Neuronal stem cell (in vitro differentiated cells): ENCODE measurements at regions not wholly inside any gene's neighbourhood (a gene's known extent, or its start where the extent isn't known, plus 50 kb on each side); places are given as distances from the start of the nearest gene placed in this dataset.

Experiments used
- DNase-seq: peaks from one replicate; pipeline ENCODE4 v3.0.0-alpha.2; 2013; ENCODE audit warnings: low spot score
- H2AFZ ChIP-seq: one replicate; pipeline ENCODE4 v1.6.1; 2013; ENCODE audit warnings: mild to moderate bottlenecking, low read length, inconsistent platforms
- H2AK5ac ChIP-seq: 2 replicates; pipeline ENCODE4 v1.6.1; 2013; ENCODE audit warnings: low read depth, mild to moderate bottlenecking, inconsistent platforms, low read length, moderate library complexity, mixed read lengths
- H2BK120ac ChIP-seq: 2 replicates; pipeline ENCODE4 v1.6.1; 2013; ENCODE audit warnings: low read depth, mild to moderate bottlenecking, inconsistent platforms, low read length, moderate library complexity, mixed read lengths
- H2BK12ac ChIP-seq: one replicate; pipeline ENCODE4 v1.6.1; 2013; ENCODE audit warnings: low read length, inconsistent platforms
- H2BK15ac ChIP-seq: 2 replicates; pipeline ENCODE4 v1.6.1; 2013; ENCODE audit warnings: mild to moderate bottlenecking, low read length, inconsistent platforms, mixed read lengths
- H2BK5ac ChIP-seq: one replicate; pipeline ENCODE4 v1.6.1; 2013; ENCODE audit warnings: inconsistent platforms, mild to moderate bottlenecking, low read length, moderate library complexity
- H3K14ac ChIP-seq: one replicate; pipeline ENCODE4 v1.6.1; 2013; ENCODE audit warnings: low read length, inconsistent platforms
- H3K18ac ChIP-seq: 2 replicates; pipeline ENCODE4 v1.6.1; 2013; ENCODE audit warnings: low read length, inconsistent platforms
- H3K23ac ChIP-seq: 2 replicates; pipeline ENCODE4 v1.6.1; 2013; ENCODE audit warnings: low read depth, mild to moderate bottlenecking, mixed read lengths, low read length, inconsistent platforms; ENCODE audit not compliant: poor library complexity
- H3K27ac ChIP-seq: replicated peaks from 3 replicates; pipeline ENCODE4 v1.5.1; 2013; ENCODE audit warnings: low read length, inconsistent platforms
- H3K27me3 ChIP-seq, 3 experiments: 2 replicates each; pipeline ENCODE4 v1.6.1; 2013; ENCODE audit warnings: low read length in 3 of 3, mild to moderate bottlenecking in 2 of 3, inconsistent platforms in 1 of 3, low read depth in 1 of 3, mixed read lengths in 1 of 3, moderate library complexity in 1 of 3; ENCODE audit not compliant: control insufficient read depth in 3 of 3, insufficient read depth in 3 of 3
- H3K36me3 ChIP-seq, 2 donors: replicated peaks in 1 of 2; 2 replicates each; pipeline ENCODE4 v1.6.1; 2013; ENCODE audit warnings: low read length in 2 of 2; ENCODE audit not compliant: control insufficient read depth in 2 of 2, insufficient read depth in 2 of 2
- H3K4ac ChIP-seq: 2 replicates; pipeline ENCODE4 v1.6.1; 2013; ENCODE audit warnings: inconsistent platforms, mild to moderate bottlenecking, low read length, moderate library complexity
- H3K4me1 ChIP-seq, 2 donors: 1 replicate in 1 of 2; 2 replicates in 1 of 2; pipeline ENCODE4 v1.6.1; 2013; ENCODE audit warnings: low read length in 2 of 2, low read depth in 1 of 2; ENCODE audit not compliant: control insufficient read depth in 2 of 2, insufficient read depth in 1 of 2
- H3K4me2 ChIP-seq: one replicate; pipeline ENCODE4 v1.6.1; 2013; ENCODE audit warnings: mild to moderate bottlenecking, low read length, inconsistent platforms; ENCODE audit not compliant: insufficient read depth, poor library complexity, severe bottlenecking
- H3K4me3 ChIP-seq, 2 donors: 2 replicates each; pipeline ENCODE4 v1.5.1; 2013; ENCODE audit warnings: low read length in 2 of 2, mild to moderate bottlenecking in 2 of 2, inconsistent platforms in 1 of 2, moderate library complexity in 1 of 2
- H3K79me1 ChIP-seq: one replicate; pipeline ENCODE4 v1.6.1; 2013; ENCODE audit warnings: low read depth, mild to moderate bottlenecking, inconsistent platforms, low read length, moderate library complexity
- H3K9ac ChIP-seq: one replicate; pipeline ENCODE4 v1.6.1; 2013; ENCODE audit warnings: mild to moderate bottlenecking, low read depth, low read length, inconsistent platforms; ENCODE audit not compliant: poor library complexity
- H3K9me3 ChIP-seq, 2 donors: replicated peaks in 1 of 2; 2 replicates each; pipeline versions ENCODE3 to v1.6.1; 2013; ENCODE audit warnings: low read length in 2 of 2, mild to moderate bottlenecking in 2 of 2, inconsistent platforms in 1 of 2, low read depth in 1 of 2, mixed read lengths in 1 of 2, moderate library complexity in 1 of 2; ENCODE audit not compliant: control insufficient read depth in 2 of 2, insufficient read depth in 1 of 2
- H4K8ac ChIP-seq: one replicate; pipeline ENCODE4 v1.6.1; 2013; ENCODE audit warnings: low read depth, mild to moderate bottlenecking, inconsistent platforms, low read length, moderate library complexity
- H4K91ac ChIP-seq: one replicate; pipeline ENCODE4 v1.6.1; 2013; ENCODE audit warnings: low read length, low read depth, mild to moderate bottlenecking, inconsistent platforms; ENCODE audit not compliant: poor library complexity
- WGBS, 2 donors: extraction: QIAGEN DNeasy Blood & Tissue Kit; methylation state at CpG; one replicate each; pipeline ENCODE4 v1.1.7; 2013; ENCODE audit warnings: missing lambda C conversion rate in 2 of 2, mixed read lengths in 1 of 2; ENCODE audit not compliant: insufficient read length in 2 of 2, insufficient replicate concordance in 1 of 2; ENCODE audit errors: extremely low coverage in 2 of 2; 5-methylcytosine and 5-hydroxymethylcytosine counted together

DNA sequence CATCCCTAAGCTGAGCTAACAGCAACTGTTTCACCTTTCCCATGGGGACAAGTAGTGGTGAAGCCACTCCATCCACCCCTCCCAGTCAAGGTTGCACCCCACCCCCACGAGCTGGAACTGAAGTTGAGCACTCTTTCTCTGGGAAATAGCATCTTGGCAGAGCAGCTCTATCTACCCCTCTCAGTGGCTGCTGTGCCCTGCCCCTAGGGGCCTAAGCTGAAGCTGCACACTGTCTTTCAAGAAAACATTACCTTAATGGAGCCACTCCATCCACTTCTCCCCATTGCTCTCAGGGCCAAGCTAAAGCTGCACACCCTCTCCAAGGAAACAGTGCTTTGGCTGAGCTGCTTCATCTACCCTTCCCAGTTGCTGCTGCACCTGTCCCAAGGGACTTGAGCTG, 170.6 kb upstream of the CCDC196 start:
- H4K8ac ChIP-seq, result no peak overlapping the region
- no peak overlapping the region for H2BK5ac ChIP-seq
- no peak overlapping the region for H2BK120ac ChIP-seq
- H2BK12ac ChIP-seq, result no peak overlapping the region
- no peak overlapping the region for H3K18ac ChIP-seq
- no peak overlapping the region for H3K4me2 ChIP-seq
- no peak overlapping the region for H3K14ac ChIP-seq
- H2BK15ac ChIP-seq, result no peak overlapping the region
- no peaks in the 10 kb centered on the region for H3K79me1 ChIP-seq
- no peak overlapping the region for H4K91ac ChIP-seq
- peaks cover 2 to 5% of the 10 kb centered on the region in 2 donors for H3K9me3 ChIP-seq
- no peaks in the 10 kb centered on the region for H3K4me1 ChIP-seq
- H2AFZ ChIP-seq, result no peak overlapping the region
- no peaks in the 10 kb centered on the region for H3K36me3 ChIP-seq
- no peak overlapping the region for H3K4ac ChIP-seq
- no peak overlapping the region for H2AK5ac ChIP-seq
- no peak for DNase-seq
- no peak overlapping the region for H3K27ac ChIP-seq
- no CpG with 5 or more reads among the region's 1 CpG for WGBS, 2 donors
- no peak overlapping the region for H3K9ac ChIP-seq
- no peak overlapping the region for H3K4me3 ChIP-seq
- no peaks in the 10 kb centered on the region for H3K27me3 ChIP-seq
- no peak overlapping the region for H3K23ac ChIP-seq

GRCh38 chr14:66322564-66322963, 163.6 kb upstream of the CCDC196 start:
- no peaks in the 10 kb centered on the region for H3K4me1 ChIP-seq

GRCh38 chr14:66330228-66330627, 155.9 kb upstream of the CCDC196 start:
- Histone ChIP-seq H3K9ac (no peak overlapping the region), H3K23ac (no peak overlapping the region), H4K8ac (no peak overlapping the region), H3K4me3 (no peak overlapping the region), H3K4me2 (no peak overlapping the region), H2BK120ac (no peak overlapping the region), H3K9me3 (no peaks in the 10 kb centered on the region), H3K79me1 (no peaks in the 10 kb centered on the region), H3K14ac (no peak overlapping the region), H2AFZ (no peak overlapping the region), H2BK15ac (no peak overlapping the region), H2BK12ac (no peak overlapping the region), H3K18ac (no peak overlapping the region), H3K27ac (no peak overlapping the region), H2BK5ac (no peak overlapping the region), H4K91ac (no peak overlapping the region), H3K4ac (no peak overlapping the region), H3K27me3 (no peaks in the 10 kb centered on the region), H3K4me1 (no peaks in the 10 kb centered on the region), H3K36me3 (no peaks in the 10 kb centered on the region), H2AK5ac (no peak overlapping the region)
- DNase-seq, result no peak
- no CpG with 5 or more reads among the region's 4 CpGs for WGBS, 2 donors

More at GRCh38 chr14:66322564-66322963, 163.6 kb upstream of the CCDC196 start:
- no peak overlapping the region for H2BK12ac ChIP-seq
- H3K23ac ChIP-seq, result no peak overlapping the region
- no peaks in the 10 kb centered on the region for H3K27me3 ChIP-seq
- no peak overlapping the region for H2AFZ ChIP-seq
- no peak overlapping the region for H3K27ac ChIP-seq
- no peak overlapping the region for H3K4me2 ChIP-seq
- no peak overlapping the region for H3K4ac ChIP-seq
- H2BK5ac ChIP-seq, result no peak overlapping the region
- H2BK120ac ChIP-seq, result no peak overlapping the region
- H3K18ac ChIP-seq, result no peak overlapping the region
- H4K8ac ChIP-seq, result no peak overlapping the region
- peaks cover 0 to 5% of the 10 kb centered on the region in 2 donors for H3K9me3 ChIP-seq
- H4K91ac ChIP-seq, result no peak overlapping the region
- H3K36me3 ChIP-seq, result no peaks in the 10 kb centered on the region
- no peak overlapping the region for H2AK5ac ChIP-seq
- H3K79me1 ChIP-seq, result no peaks in the 10 kb centered on the region
- H3K9ac ChIP-seq, result no peak overlapping the region
- no peak overlapping the region for H3K4me3 ChIP-seq
- no peak overlapping the region for H3K14ac ChIP-seq
- DNase-seq, result no peak
- H2BK15ac ChIP-seq, result no peak overlapping the region
- whole genome bisulfite sequencing, 2 donors, result no CpG with 5 or more reads among the region's 1 CpG

DNA sequence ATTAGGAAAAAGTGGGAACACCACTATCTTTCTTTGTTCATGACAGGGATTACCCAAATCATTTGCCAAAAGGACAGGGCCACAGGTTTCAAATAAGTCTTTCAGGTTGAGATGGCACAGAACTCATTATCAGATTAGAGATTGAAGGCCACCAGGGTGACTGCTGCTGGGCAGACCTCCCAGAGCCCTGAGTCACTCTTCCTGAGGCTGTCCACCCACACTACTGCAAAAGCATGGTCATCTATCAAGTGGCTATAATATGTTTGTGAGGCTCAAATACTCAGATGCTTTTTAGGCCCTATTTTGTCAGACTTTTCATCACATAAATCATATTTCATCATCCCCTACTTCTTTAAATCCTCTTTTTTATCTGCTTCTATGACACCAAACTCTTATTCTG, 155.3 kb upstream of the CCDC196 start:
- Histone ChIP-seq H3K4me3 (no peak overlapping the region), H3K79me1 (no peaks in the 10 kb centered on the region), H3K36me3 (no peaks in the 10 kb centered on the region), H2BK15ac (no peak overlapping the region), H3K4me1 (no peaks in the 10 kb centered on the region), H2BK5ac (no peak overlapping the region), H3K4ac (no peak overlapping the region), H3K18ac (no peak overlapping the region), H3K27ac (no peak overlapping the region), H4K8ac (no peak overlapping the region), H3K9me3 (no peaks in the 10 kb centered on the region), H3K9ac (no peak overlapping the region), H3K27me3 (no peaks in the 10 kb centered on the region), H2BK12ac (no peak overlapping the region), H3K4me2 (no peak overlapping the region), H2AK5ac (no peak overlapping the region), H3K23ac (no peak overlapping the region), H2BK120ac (no peak overlapping the region), H4K91ac (no peak overlapping the region), H2AFZ (no peak overlapping the region), H3K14ac (no peak overlapping the region)
- DNase-seq, result no peak
